ES-I3 (cell line): ENCODE measurements at regions not wholly inside any gene's neighbourhood (a gene's known extent, or its start where the extent isn't known, plus 50 kb on each side); places are given as distances from the start of the nearest gene placed in this dataset.

Source experiments
- H3K36me3 ChIP-seq: 2 replicates; pipeline ENCODE4 v1.6.1; 2013; ENCODE audit warnings: mild to moderate bottlenecking, low read length, control low read depth, moderate library complexity; ENCODE audit not compliant: insufficient read depth
- H3K4me1 ChIP-seq: 2 replicates; pipeline ENCODE4 v1.6.1; 2013; ENCODE audit warnings: mild to moderate bottlenecking, control low read depth, low read length; ENCODE audit not compliant: insufficient read depth
- H3K9ac ChIP-seq: 2 replicates; pipeline ENCODE4 v1.6.1; 2013; ENCODE audit warnings: low read depth, mild to moderate bottlenecking, low read length, moderate library complexity
- H3K9me3 ChIP-seq: 2 replicates; pipeline ENCODE4 v1.6.1; 2013; ENCODE audit warnings: mild to moderate bottlenecking, low read length, moderate library complexity; ENCODE audit not compliant: control insufficient read depth, insufficient read depth

DNA sequence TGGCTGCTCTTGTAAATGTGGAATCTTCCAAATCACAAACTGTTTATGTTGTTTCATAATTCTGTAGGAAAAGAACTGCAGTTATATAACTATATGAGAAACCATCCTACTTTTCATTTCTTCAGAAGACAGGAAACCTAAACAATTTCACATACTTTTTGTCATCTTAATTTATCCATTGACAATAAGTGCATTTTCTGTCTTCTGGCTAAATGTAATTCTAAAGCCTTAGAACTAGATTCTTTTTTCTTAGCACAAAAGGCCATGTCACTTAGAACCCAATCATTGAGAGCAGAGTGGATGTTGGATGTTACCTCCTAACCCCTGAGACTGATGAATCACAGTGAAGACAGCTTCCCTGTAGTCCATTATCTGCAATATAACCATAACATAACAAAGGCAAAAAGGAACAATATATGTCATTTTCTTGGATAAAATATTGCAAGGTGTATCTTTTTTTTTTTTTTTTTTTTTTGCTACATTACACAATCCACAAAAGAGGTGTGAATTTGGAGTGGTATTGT lies 410.2 kb upstream of the PRMT6 start:
- Histone ChIP-seq H3K9me3 (no peaks in the 10 kb centered on the region), H3K4me1 (no peaks in the 10 kb centered on the region), H3K9ac (no peak overlapping the region), H3K36me3 (no peaks in the 10 kb centered on the region)

DNA sequence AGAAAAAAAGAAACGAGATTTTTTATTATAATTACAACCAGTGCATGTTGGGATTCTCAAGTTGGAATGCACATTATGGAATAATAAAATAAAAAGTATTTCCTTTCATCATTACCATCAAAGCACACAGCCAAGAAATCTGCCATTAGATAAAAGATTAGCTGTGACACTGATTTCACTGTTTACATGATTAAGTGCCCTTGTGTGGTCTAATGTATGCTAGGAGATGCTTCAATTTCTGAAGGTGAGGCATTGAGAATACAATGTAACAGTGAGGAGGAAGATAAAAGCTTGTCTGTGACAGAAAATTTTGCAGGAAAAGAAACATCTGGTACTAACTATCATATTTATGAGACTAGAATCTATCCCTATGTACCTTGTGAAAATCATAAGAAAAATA lies 409.7 kb upstream of the PRMT6 start:
- no peaks in the 10 kb centered on the region for H3K4me1 ChIP-seq
- no peaks in the 10 kb centered on the region for H3K9me3 ChIP-seq
- H3K36me3 ChIP-seq = no peaks in the 10 kb centered on the region
- H3K9ac ChIP-seq = no peak overlapping the region

DNA sequence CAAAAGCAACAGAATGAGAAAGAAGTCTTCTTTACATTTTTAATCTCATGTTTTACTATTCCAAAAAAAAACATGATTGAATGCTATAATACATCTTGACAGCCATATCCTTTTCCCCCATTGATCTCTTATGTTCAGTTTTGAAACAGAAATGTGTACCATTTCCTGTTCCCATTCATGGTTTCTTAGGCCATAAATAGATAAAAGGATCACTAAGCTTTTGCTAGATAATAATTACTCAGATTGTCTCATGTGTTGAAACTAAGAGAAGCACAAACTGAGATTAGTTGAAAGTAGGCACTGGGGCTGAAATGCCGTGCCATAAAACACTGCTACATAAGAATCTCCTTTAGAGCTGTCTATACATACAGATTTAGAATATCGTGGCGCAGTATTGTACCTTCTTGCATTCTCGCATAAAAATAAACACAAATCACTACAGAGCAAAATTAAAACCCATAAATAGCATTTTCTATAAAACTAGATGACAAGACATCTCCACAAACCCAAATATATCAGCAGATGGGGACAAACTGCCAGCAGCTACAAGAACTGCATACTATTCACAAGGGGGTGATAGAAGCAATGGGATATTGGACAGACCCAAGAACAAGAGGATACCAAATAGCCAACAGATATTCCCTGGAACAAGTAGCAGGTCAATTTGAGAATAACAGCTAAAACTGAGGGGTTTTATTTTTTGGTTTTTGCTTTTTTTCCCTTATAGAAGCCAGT lies 405.3 kb upstream of the PRMT6 start:
- Histone ChIP-seq H3K36me3 (no peaks in the 10 kb centered on the region), H3K9me3 (no peaks in the 10 kb centered on the region), H3K9ac (no peak overlapping the region), H3K4me1 (no peaks in the 10 kb centered on the region)

DNA sequence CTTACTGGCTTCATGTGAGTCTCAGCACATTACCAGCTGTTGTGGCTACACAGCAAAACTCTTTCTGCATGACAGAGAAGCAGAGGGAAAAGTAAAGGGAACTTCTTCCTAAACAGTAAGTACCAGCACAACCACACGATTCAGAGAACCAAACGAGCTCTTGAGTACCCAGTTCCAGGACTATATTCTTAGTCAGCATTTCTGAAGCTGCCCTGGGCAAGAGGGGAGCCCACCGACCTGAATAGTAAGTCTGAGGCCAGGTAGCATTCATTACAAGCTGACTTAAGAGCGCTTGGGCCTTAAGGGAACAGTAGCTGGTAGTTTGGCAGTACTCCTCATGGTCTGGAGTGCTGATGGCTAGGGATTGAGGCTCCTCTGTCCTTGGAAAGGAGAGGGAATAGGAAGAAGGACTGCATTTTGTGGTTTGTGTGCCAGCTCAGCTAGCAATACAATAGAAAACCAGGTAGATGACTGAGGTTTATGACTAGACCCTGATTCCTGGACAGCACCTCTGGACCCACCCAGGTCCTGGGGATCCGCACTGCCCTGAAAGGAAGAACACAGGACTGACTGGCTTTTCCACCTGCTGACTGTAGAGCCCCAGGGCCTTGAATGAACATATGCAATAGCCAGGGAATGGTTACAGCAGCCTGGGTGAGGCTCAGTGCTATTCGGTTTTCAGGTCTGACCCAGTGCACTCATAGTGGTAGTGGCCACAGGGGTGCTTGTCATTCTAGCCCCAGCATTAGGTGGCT lies 396.8 kb upstream of the PRMT6 start:
- Histone ChIP-seq H3K9me3 (peaks cover 5% of the 10 kb centered on the region; the same call in 1 of the 2 replicates), H3K36me3 (no peaks in the 10 kb centered on the region), H3K9ac (no peak overlapping the region), H3K4me1 (no peaks in the 10 kb centered on the region)

DNA sequence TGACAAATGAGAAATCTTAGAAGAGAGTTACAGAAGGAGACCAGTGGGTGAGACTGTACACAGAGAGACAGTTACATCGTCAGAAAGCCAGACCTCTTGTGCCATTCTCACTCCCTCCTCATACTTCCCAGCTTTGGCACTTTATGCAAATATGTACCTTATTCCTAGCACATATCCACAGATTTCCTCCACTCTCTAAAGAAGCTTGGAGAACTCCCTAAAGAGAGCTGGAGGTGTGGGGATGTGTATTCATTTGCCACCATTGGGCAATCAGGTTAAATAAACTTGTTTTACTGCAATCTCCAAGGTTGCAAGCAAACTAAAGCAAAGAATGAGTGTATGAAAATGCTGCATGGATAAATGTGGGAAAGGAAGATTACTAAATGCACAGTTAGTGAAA lies 380.9 kb upstream of the PRMT6 start:
- Histone ChIP-seq H3K9ac (no peak overlapping the region), H3K36me3 (no peaks in the 10 kb centered on the region), H3K4me1 (no peaks in the 10 kb centered on the region), H3K9me3 (no peaks in the 10 kb centered on the region)

DNA sequence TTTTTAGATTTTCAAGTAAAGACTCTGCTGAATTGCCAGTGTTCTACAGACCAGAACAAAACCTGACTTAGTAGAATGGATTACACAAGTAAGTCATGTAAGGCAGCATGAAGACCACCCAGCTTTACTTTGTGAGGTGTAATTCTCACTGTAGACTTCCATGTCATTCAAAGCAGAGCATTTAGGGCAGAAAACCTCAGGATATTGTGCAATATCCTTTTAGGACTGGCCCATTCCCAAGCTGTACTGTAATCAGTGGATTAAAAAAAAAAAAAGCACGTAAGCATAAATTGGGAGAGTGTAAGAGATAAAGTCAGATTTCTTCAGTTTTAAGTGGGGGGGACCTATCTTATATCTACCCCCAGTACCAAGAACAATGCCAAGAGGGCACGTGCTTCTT lies 380.5 kb upstream of the PRMT6 start:
- Histone ChIP-seq H3K9ac (no peak overlapping the region), H3K4me1 (no peaks in the 10 kb centered on the region), H3K9me3 (no peaks in the 10 kb centered on the region), H3K36me3 (no peaks in the 10 kb centered on the region)

DNA sequence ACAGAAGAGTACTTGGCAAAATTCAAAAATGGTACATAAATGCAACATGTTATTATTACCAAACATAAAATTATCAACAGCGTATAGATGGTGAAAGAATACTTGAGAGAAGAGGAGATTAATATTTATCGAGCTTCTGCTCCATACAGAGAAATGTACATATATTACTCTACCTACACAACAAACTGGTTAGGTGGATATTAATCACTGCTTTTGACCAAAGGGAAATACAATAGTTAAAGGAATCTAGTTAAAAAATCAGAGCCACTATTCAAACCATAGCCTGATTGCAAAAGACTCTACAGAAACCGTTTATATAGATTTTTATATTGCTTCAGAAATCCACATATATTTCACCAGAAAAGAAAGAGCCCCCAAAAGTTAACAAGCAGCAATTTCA lies 379.3 kb upstream of the PRMT6 start:
- Histone ChIP-seq H3K36me3 (no peaks in the 10 kb centered on the region), H3K9me3 (no peaks in the 10 kb centered on the region), H3K4me1 (no peaks in the 10 kb centered on the region), H3K9ac (no peak overlapping the region)

DNA sequence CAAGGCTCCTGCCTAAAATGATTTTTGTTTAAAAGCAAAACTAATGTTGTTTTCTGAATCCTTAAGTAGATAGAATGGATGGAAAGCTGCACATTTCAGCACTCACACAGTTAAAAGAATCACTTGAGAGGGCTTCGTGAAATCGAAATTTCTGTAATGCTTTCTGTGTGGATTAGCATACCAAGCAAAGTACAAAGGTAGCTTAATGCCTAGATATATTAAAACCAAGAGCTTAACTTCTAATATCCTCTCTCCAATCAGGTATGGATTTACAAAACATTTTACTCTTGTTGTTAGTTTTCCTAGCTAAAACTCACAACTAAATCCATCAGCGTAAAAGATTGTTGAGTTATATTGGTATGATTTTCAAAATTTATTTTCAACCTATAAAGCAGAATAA lies 378.8 kb upstream of the PRMT6 start:
- H3K9ac ChIP-seq = no peak overlapping the region
- H3K4me1 ChIP-seq = no peaks in the 10 kb centered on the region
- no peaks in the 10 kb centered on the region for H3K9me3 ChIP-seq
- no peaks in the 10 kb centered on the region for H3K36me3 ChIP-seq

DNA sequence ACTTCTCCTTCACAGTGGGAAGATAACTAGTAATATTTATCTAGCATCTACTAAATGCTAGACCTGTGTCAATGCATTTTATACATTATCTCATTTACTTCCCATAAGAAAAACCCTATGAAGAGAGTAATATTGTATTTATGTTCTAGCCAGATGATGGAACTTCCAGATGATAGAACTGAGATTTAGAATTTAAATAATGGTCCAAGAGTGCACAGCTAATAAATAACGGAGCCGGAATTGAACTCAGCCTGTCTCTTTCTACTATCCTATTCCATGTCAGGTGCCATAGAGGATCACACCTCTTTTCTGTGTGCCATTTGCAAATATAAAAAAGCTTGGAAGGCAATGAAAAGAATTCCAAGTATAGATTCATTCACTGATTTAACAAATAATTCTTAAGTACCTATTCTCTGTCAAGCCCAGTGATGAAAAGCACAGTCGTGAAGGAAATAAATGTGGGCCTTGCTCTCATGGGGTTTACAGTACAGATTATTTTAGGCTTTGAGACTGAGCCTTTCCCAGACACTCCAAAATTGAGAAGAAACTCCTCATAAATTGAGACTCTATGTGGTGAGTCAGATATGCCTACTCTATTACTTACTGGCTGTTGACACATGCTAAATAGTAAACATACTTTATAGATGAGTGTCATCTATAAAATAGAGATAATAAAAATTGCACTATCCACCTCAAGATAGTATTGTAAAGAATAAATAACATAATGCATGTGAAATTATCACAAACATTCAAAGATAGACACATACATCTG lies 378.0 kb upstream of the PRMT6 start:
- H3K9ac ChIP-seq = no peak overlapping the region
- no peaks in the 10 kb centered on the region for H3K36me3 ChIP-seq
- H3K9me3 ChIP-seq = no peaks in the 10 kb centered on the region

DNA sequence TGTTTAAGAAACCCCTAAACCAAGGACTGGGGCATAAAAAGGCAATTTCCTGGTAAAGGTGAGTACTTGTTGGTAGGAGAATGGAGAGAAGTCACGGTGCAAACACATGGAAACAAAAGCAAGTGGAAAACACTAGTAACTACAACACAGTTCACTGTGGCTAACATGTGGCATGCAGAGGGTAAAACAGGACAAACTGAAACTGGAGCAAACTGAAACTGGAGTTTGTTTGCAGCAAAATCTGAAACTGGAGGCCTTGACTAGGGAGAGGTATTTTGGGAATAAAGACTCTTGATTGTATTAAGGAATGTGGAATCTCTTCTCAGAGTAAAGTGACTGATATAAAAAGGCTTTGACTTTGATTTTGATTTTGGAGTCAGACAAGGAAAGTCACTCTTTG lies 376.3 kb upstream of the PRMT6 start:
- no peaks in the 10 kb centered on the region for H3K4me1 ChIP-seq
- H3K36me3 ChIP-seq = no peaks in the 10 kb centered on the region
- H3K9me3 ChIP-seq = no peaks in the 10 kb centered on the region
- no peak overlapping the region for H3K9ac ChIP-seq

More for the DNA sequence above, 378.0 kb upstream of the PRMT6 start:
- H3K4me1 ChIP-seq = no peaks in the 10 kb centered on the region

DNA sequence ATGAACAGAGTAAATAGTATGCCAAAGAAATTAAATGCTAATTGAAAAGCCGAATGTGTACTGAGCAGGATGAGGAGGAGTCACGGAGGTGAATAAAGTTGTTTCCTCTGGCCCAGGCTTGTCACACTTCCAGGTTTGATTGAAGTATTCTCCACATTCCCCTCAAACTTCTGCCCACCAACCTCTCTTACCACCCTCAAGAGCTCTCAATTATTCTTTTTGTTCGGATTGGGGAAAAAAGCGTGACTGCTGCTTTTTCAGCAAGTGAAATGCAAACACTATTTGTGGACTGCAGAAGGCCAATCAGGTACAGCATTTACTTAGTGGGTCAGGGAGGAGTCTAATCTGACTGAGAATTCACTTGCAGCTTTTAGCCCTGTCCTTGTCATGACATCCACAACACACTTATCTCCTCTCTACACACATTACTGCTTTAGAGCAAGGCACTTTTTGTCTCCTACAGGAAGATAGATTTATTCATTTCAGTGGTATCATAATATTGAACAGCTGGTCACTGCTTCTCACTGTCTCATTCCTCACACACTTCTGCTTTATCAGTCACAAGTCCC lies 375.6 kb upstream of the PRMT6 start:
- Histone ChIP-seq H3K36me3 (no peaks in the 10 kb centered on the region), H3K9ac (no peak overlapping the region), H3K4me1 (no peaks in the 10 kb centered on the region), H3K9me3 (no peaks in the 10 kb centered on the region)

DNA sequence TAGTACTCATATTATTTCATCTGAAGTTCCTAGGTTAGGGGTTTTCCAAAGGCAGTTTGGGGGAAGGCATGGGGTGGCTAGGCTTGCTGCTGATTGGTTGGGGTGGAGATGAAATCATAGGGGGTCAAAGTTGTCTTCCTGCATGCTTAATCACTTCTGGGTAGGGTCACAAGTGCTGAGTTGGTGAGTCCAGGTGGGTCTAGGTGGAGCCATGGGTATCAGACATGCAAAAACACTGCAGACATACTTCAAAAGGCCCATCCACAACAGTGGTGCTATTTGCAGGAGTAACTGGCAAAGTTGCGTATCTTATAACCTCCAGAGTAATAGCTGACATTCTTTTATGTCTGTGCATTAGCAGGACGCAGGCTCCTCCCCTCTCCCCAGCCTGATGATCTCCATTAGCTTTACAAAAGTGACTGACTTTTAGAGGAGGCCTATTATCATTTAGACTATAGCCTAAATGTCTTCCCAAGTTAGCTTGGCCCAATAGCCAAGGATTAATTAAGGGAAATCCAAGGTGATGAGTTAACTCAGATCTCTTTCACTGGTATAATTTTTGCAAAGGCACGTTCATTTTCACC lies 374.4 kb upstream of the PRMT6 start:
- Histone ChIP-seq H3K9me3 (no peaks in the 10 kb centered on the region), H3K4me1 (no peaks in the 10 kb centered on the region), H3K36me3 (no peaks in the 10 kb centered on the region)

DNA sequence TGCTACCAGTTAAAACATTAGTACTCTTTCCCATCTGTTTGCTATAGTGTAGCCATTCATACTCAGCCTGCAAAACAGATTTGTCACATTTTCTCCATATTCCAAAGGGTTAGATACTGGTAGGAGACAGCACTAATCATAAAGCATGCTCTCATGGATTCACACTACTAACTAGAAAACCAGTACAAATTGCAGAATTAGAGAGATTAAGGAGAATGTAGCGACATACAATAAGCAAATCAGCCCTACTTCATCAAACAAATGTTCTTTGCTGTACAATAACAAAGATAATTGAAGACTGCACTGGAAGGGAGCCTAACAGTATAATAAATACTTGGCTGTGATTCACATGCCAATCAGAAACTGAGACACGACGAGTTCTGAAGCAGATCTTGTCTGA lies 368.0 kb upstream of the PRMT6 start:
- no peak overlapping the region for H3K9ac ChIP-seq
- no peaks in the 10 kb centered on the region for H3K36me3 ChIP-seq
- H3K4me1 ChIP-seq = no peaks in the 10 kb centered on the region
- no peaks in the 10 kb centered on the region for H3K9me3 ChIP-seq

More for the DNA sequence above, 374.4 kb upstream of the PRMT6 start:
- no peak overlapping the region for H3K9ac ChIP-seq

DNA sequence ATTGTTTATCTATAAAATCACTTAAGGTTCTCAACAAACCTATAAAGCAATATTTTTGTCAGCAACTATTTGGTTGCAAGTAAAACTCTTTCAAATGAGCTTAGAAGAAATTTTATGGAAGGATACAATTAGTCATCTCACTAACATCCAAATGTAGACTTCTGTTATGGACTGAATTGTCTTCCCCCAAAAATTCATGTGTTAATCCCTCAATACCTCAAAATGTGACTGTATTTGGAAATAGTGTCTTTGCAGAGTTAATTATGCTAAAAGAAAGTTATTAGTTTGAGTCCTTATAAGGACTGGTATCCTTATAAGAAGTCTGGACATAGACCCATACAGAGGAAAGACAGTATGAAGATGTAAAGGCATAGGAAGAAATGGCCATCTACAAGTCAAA lies 357.8 kb upstream of the PRMT6 start:
- no peaks in the 10 kb centered on the region for H3K9me3 ChIP-seq
- no peaks in the 10 kb centered on the region for H3K4me1 ChIP-seq
- H3K9ac ChIP-seq = no peak overlapping the region
- H3K36me3 ChIP-seq = no peaks in the 10 kb centered on the region
